NCI-H1417 (cell line): ENCODE measurements at regions not wholly inside any gene's neighbourhood (a gene's known extent, or its start where the extent isn't known, plus 50 kb on each side); places are given as distances from the start of the nearest gene placed in this dataset.
"Not testable (repeated sequence)": the region's sequence is repeated elsewhere in the genome, so short reads cannot be mapped to it uniquely, and the experiment has no call there.

Experiments
- DNase-seq, 3 experiments: peaks; one replicate each; lab custom pipeline; 2025; lab: John Stamatoyannopoulos, UW

DNA sequence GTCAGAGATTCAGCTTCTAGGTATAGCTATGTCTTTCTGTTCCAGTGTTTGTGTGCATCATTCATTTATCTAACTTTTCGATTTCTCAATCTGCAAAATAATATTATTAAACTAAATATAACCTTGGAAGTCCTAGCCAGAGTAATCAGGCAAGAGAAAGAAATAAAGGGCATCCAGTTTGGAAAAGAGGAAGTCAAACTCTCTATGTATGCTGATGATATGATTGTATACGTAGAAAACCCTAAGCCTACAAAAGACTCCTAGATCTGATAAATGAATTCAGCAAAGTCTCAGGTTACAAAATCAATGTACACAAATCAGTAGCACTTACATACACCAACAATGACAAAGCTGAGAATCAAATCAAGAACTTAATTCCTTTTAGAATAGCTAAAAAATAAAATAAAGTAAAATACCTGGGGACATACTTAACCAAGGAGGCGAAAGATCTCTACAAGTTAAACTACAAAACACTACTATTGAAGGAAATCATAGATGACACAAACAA is 718.2 kb downstream of the NTRK3 start:
- DNase-seq, result no peak

DNA sequence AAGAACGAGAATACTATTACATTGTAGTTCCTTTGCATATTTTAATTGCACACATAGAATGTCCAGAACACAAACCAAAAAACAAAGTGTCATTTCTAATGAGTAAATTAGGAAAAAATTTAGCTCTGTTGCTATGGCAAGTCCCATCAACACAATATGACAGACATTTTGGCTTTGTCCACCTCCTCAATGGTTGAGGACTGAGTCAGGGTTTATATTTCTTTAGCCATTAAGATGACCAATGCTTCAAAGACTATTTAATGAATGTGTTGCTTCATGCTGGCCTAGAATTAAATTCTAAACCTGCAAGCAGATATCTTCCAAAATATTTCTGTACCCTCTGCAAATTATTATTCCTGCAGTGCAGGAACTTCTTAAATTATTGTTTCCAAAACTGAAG is 719.2 kb downstream of the NTRK3 start:
- DNase-seq, result no peak

DNA sequence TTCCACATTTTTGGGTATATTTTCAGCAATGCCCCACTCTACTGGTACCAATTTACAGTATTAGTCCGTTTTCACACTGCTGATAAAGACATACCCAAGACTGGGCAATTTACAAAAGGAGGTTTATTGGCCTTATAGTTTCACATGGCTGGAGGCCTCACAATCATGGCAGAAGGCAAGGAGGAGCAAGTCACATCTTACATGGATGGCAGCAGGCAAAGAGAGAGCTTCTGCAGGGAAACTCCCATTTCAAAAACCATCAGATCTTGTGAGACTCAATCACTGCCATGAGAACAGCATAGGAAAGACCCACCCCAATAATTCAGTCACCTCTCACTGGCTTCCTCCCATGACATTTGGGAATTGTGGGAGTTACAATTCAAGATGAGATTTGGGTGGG is 722.9 kb downstream of the NTRK3 start:
- DNase-seq, result not testable (repeated sequence)

DNA sequence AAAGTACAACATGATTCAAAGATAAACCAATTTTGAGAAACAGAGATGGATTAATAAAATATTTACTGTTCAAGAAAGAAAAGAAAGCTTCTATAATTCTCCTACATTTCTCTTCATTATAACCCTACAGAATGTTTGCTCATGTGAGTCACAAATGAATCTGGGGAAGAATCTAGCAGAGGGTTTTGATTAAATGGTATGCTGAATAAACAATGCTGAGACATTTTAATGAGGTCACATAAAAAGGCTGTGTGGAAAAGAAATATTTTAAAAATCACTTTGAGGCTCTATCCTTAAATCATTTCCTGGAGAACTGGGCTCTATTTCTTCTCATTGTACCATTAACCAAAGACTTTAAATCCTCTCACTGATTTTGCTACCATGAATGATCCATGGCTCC is 727.7 kb downstream of the NTRK3 start:
- DNase-seq, result peak in 1 of 3 experiments; percentile 56

DNA sequence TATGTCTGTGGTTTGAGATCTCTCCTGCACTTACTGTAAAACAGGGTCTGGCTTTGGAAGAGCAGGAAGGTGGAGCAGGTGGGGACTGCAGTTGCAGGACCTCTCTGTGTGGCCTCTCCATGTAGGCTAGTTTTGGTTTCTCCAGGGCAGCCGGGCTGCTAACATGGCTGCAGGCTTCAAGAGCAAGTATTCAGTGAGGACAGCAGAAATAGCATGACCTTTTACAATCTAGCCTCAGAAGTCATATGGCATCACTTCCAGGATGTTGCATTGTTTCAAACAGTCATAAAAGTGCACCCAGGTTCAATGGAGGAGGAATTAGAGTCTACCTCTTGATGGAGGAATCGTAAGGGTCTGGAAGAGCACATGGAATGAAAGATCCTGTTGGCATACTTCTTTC is 728.7 kb downstream of the NTRK3 start:
- no peak for DNase-seq

DNA sequence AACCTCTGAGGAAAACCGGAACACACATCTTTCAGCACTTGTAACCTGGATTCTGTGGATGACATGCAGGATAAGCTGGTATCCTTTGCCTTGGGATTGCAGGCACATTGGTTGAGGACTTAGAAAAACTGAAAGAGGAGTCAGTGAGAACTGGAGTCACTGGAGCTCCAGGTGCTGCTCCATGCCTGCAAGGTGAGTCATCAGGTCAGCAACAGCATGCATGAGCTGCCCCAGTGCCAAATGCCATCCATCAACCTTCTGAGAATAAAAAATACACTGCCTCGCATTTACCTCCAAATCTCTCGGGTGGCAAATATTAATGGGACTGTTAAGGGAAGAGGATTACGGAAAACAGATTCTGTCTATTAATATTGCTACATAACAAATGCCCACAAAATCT is 729.1 kb downstream of the NTRK3 start:
- DNase-seq, result peak in 2 of 3 experiments; percentile 5 to 20

DNA sequence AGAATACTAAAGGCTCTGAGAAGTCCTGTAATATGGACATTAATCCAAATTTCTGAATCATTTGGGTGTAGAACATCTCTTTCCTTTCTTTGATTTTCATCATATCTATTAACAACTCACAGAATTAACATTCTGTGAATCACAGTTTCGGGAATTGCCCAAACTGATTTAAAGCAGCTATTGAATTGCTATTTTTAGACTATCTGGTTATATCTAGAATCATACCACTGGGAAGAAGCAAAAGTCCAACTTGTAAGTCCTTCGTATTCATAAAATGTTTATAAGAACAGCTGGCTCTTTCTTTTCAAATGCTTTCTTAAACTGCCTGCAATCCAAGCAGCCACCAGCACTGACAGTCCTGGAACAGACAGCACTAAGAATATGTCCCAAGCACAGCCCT is 733.0 kb downstream of the NTRK3 start:
- no peak for DNase-seq

DNA sequence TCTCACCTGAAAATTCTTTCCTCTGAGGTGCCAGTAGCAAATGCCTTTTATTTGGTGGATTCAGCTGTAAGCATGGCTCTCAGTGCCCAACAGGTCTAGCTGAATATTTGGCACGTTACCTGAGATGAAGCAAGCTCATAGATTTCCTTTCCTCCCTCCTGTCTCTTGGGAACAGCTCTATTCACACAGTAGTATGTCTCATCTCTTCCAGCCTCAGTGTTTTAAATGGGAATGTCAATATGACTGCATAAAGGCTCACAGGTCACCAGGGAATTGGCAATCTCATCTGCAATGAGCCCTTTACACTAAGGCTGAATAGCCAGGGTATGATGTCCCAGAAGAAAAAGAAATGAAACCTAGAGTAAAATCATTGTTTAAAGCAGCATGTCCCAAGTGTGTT is 733.5 kb downstream of the NTRK3 start:
- DNase-seq, result no peak

DNA sequence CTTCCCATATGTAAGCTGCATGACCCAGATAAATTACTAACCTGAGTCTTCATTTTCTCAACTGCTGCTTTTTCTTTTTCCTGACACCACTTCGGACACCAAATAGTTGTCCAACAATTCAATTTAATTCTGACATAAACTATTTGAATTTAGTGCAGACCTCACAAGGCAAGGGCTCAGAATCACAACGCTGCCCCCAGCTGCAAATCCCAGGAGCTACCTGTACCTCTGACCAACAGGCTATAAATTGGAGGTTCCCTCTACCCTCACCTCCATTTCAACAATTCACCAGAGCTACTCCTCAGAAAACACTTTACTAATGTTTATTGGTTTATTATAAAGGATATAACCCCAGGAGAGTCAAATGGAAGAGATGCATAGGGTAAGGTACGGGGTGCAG is 737.6 kb downstream of the NTRK3 start:
- no peak for DNase-seq

DNA sequence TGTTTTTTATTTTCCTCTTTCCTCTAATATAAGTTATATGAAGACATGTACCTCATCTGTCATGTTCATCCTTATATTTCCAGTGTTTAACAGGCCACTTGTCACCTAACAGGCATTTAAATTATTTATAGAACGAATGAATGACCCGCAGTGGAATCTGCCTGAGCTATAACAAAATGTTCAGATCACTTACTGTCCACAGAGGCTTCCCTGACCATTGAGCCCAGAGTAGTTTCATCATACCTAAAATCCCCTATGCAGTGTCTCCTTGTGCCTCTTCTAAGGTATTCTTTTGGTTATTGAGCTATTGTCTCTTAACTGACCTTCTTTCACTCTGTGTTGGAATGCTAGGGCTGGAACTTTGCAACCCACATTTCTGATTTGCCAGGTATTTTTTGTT is 748.5 kb downstream of the NTRK3 start:
- no peak for DNase-seq

DNA sequence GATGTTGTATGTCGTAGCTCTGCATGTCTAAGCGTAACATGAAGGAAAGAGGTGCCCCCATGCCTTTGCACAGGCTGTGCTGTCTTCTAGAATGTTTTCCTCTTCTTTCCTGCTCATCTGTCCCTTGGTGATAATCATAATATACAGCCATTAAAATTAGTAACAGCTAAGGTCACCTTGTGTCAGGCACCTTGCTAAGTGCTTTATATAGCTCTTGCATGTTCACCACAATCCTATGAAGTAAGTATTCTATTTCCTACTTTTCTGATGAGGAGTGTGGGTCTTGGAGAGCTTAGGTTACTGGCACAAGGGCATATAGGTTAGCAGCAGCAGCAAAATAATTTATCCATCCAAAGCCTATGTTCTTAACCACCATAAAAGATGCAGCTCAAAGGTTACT is 754.4 kb downstream of the NTRK3 start:
- DNase-seq, result no peak

DNA sequence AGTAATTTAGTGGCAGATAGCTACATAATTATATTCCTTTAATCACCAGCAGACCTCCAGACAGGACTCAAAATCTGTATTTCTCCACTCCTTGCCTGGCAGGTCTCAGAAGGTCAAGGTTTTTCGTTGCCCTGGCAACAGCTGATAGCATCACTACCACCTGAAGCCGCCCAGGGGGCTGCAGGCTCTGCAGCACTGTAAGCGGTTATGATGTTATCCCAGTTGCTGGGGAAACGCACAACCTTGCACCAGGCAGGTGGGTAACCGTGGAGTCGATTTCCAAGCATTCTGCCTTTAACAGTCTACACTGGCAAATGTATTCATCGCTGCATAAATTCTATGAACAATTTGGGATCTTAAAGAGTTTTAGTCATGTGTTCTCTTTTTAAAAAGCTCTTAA is 756.3 kb downstream of the NTRK3 start:
- peak in 2 of 3 experiments; percentile 81 to 95 for DNase-seq

DNA sequence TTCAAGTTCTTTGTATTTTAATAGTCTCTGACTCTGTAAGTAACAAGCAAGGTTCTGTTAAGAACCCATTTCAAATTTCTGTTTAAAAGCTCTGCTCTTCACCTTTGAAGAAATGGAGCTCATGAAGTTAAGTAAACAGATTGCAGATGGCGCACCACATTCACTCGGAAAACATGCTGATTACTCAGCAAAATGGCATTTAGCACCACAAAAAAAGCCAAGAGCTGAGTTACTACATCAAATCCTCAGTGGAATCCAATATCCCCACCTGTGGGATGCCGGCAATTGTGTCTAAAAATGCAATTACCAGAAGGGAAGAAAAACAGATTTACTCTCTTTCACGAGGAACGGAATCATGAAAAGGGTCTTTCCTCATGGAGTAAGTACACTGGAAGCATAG is 758.0 kb downstream of the NTRK3 start:
- peak in 1 of 3 experiments; percentile 11 for DNase-seq

DNA sequence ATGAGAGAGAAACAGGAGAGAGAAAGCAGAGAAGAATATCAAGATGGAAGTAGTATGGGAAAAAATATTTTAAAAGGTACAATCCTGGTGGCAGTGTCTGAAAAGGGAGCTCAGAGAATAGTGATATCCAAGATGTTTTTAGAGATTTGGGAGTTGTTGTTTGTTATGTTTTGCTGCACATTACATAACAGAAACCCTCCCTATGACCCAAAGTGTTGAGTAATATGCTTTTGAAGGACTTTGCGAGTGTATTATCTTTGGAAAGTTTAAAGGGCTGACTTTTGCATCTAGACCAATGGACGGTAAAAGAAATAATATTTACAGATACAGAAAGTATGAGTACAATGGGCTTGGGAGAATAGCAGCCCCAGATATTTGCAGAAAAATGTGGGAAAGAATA is 759.7 kb downstream of the NTRK3 start:
- DNase-seq, result no peak

DNA sequence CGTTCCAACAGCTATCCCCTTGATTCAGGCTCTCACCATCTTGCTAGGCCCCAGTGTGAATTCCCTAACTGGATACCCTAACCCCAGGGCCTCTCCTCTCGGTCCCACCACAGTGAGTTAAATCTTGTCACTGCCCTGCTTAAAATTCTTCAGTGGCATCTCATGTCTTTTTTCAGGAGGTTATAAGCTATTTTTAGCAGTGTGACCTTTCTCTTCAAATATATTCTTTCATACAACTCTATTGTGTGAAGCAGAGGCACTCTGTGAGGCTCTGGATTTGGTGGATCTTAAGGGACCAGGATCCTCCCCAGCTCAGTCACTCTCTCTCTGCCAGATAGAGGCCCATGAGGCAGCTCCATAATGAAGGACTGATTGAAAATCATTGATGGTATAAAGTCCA is 760.4 kb downstream of the NTRK3 start:
- DNase-seq, result no peak

DNA sequence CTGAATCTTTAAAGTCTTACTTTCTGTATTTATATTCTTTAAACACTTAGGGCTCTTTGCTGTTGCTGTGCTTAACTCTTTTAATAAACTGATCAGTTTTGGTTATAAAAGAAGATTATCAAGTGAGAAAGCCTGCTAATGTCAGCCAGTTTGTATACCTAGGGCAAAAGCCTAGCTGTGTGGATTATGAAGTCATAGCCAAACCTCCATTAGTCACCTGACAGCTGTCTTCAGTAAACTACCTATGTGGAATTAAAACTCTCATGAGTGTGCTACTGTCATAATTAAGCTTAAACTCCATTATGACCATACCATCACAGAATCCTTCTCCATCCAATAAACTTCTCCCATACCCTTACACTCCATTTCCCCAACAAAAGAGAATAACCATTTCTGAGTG is 762.7 kb downstream of the NTRK3 start:
- no peak for DNase-seq

DNA sequence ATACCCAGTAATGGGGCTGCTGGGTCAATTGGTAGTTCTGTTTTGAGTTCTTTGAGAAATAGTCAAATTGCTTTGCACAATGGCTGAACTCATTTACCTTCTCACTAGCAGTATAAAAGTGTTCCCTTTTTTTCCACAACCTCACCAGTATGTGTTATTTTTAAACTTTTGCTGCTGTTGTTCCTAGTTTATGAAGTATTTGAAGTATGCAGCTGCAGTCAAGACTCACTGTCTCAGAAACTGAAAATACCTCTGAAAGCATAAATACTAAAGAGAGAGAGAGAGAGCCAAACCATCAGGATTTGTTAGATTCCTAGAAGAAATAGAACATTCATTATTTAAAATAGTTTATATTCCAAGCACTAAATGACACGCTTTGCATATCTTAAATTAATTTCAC is 764.2 kb downstream of the NTRK3 start:
- no peak for DNase-seq

DNA sequence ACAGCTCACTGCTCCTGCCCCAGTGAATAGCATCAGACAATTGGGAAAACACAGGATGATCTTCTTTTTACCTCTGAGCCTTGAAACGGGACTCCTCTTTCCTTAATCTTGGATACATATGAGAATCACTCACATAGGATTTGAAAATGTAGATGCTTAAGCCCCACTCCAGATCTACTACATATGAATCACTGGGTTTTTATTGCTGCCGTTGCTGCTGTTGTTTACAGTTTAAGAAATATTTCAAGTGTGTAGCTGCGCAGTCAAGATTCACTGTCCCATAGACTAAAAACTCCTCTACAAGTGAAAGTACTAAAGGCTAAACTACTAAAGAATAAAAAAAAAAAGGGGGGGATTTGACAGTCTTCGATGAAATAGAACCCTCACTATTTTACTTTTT is 765.9 kb downstream of the NTRK3 start:
- no peak for DNase-seq

DNA sequence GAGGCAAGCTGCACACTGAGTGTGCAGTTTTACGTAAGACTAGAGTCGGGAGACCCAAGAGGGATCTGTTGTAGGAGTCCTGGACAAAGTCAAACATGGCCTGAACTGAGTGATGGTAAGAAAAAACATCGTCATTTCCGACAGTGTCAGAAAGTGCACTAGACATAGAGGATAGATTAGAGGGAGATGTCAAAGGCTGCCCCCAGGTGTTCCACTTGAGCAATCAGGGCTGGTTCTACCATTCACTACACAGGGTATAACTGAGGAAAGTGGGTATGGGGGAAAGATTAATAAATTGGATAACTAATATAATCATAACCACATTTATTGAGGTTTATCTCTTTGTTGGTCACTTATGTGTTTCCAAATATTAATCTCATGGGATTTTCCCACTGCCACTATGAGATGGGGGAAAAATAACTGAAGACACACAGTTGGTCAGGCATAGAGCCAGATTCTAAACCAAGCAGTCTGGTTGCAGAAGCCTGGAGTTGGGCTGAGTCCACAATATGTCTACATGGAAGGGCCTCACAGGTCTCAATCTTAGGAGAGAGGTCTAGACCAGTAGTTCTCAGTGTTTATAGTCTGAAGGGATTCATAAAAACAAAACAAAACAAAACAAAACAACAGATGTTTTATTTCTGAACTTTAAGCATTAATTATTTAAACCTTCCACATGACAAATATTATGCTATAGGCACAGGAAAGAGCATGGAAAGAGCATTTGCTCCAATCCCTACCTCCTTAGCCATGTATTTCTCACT is 766.5 kb downstream of the NTRK3 start:
- DNase-seq, result no peak

DNA sequence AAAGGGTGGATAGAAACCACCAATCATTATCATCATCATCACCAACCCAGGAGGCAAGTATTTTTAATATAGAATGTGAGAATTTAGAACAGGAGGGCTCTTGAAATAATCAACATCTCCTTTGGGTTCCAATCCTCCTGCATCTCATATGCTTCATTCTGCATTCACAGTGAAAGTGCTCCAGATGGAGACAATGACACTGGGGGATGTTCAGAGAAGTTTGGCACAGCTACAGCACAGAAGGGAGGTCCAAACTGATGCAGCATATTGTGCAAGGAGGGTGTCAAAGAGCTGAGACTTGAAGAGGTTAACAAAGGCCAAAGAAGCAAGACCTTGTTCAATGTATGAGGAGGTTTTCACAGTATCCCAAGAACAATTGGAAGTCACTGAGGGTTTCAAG is 767.1 kb downstream of the NTRK3 start:
- DNase-seq, result no peak

DNA sequence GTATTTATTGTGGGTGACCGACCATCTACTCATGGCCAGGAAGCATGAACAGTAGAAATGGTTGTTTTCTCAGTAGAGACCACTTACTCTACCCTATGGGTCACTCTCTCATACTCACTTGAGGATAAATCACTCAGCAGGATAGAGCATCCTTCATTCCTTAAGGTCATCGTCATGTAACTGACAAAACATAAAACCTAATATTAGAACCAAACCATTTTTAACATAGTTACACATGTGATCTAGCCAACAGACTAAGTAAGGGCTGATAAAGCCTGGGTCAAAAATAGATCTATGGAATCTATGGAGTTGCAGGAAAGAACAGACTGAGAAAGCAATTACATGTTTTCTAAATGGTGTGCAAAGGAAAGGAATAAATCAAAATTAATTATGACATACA is 769.1 kb downstream of the NTRK3 start:
- DNase-seq, result no peak

DNA sequence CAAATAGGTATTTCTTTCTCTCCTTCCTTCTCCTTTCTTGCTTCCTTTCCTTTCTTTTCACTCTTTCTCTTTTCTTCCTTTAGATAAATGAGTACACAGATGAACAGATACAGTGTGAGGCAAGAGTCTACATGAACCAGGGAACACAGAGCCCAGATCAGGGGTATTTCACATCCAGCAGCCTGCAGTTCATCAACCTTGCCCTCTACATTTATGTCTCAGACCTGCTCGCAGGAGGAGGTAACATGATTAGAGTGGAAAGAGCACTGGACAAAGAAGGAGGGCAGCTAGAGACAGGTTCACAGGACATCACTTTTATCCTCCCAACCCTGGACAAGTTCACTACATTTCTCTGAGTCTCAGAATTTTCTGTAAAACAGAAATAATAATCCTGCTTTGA is 773.1 kb downstream of the NTRK3 start:
- no peak for DNase-seq

DNA sequence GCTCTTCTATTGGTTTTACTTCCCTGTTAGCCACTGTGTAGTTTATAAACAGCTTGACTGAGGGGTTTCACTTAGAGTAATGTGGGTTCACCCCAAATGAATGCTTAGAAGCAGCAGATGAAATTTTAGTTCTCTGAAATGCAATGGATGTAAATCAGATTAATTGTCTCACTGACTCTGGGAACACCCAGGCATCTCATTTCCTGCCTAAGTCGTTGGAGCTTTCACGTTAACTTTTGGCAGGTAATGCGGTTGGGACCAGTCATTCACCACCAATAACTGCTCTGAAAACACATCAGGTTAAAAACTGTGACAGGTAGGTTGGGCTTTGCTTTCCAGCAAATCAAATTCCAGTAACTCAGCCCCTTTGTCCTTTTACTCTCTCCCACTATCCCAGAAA is 775.4 kb downstream of the NTRK3 start:
- no peak for DNase-seq

DNA sequence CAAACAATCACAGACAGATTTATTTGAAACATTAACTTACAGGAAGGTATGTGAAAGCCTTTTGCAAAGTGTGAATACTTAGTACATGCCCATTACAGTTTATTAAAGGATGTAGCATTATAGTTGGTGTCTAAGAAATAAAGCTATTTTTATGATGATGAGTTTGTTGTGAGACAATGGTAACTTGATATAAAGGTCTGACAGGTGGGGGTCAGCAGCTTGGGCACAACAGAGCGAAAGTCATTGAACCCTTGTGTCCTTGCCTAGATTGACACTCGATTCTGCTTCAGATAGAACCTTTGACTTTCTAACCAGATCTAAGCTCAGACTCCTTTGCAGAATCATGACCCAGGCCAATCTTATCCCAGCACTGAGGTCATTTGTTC is 777.9 kb downstream of the NTRK3 start:
- no peak for DNase-seq
